Central memory CD8-positive, alpha-beta T cell (primary cell): ENCODE measurements at regions not wholly inside any gene's neighbourhood (a gene's known extent, or its start where the extent isn't known, plus 50 kb on each side); places are given as distances from the start of the nearest gene placed in this dataset.

ENCODE experiments used
- ATAC-seq: fragments of 150-1000 bp; cut with Tn5 transposase; replicated peaks from 2 replicates; pipeline ENCODE4 v1.10.0; 2022; ENCODE audit warnings: mild to moderate bottlenecking, moderate FRiP score, moderate number of reproducible peaks; ENCODE audit not compliant: poor library complexity, severe bottlenecking; ENCODE audit errors: extremely low read depth
- DNase-seq, 2 donors: peaks; one replicate each; pipeline ENCODE4 v3.0.0; 2021; ENCODE audit warnings: low spot score in 2 of 2
- H3K27ac Mint-ChIP-seq: one replicate; pipeline ENCODE4 v1.8.0; 2022; ENCODE audit warnings: low read depth, mild to moderate bottlenecking, moderate library complexity, mixed read lengths
- H3K27me3 Mint-ChIP-seq: one replicate; pipeline ENCODE4 v1.8.0; 2022; ENCODE audit warnings: mixed read lengths
- H3K36me3 Mint-ChIP-seq: one replicate; pipeline ENCODE4 v1.8.0; 2022; ENCODE audit warnings: mild to moderate bottlenecking, moderate library complexity, mixed read lengths; ENCODE audit not compliant: insufficient read depth
- H3K4me1 Mint-ChIP-seq: one replicate; pipeline ENCODE4 v1.8.0; 2022; ENCODE audit warnings: mixed read lengths
- H3K4me3 Mint-ChIP-seq: one replicate; pipeline ENCODE4 v1.8.0; 2022; ENCODE audit warnings: mild to moderate bottlenecking, moderate library complexity, mixed read lengths
- H3K9me3 Mint-ChIP-seq: one replicate; pipeline ENCODE4 v1.8.0; 2022; ENCODE audit warnings: mixed read lengths

DNA sequence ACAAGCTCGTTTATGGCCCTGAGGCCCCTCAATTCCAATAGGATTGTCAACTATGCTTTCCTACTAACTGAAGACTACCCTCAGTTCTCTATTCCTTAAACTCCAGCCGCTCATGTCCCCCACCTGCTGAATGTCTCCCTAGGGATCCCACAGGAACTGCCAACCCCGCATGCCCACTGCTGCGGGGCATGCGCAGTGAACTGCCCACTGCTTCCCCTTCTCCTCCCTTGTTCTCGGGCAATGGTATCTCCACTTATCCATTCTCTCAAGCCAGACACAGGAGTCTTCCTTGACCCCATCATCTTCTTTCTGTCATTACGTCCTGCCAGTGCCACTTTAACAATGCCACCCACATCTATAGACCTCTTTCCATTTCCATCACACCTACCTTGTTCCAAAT lies 90.0 kb downstream of the FGF18 start:
- Mint-ChIP-seq H3K9me3 (no peaks in the 10 kb centered on the region), H3K27ac (no peak overlapping the region), H3K4me3 (no peak overlapping the region), H3K4me1 (no peaks in the 10 kb centered on the region), H3K27me3 (peaks cover 18% of the 10 kb centered on the region), H3K36me3 (no peaks in the 10 kb centered on the region)
- no peak for ATAC-seq
- DNase-seq: no peak

DNA sequence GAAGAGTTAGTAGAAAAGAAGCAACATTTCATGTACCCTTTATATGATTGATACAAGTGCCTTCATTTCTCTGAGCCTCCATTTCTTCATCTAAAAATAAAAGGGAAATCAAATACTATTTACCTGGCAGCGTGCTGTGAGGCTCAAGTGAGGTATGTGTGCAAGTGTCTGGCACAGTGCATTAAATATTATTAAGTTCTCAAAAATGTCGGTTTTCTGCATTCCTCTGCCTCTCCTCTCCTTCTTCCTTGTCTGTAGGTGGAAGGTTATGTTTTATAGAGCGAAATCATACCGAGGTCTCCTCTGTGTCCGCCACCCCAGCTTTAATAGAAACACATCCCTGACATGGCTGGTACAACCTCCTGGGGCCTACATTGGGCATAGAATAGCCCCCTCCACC lies 93.0 kb downstream of the FGF18 start:
- Mint-ChIP-seq H3K36me3 (no peaks in the 10 kb centered on the region), H3K27me3 (peaks cover 24% of the 10 kb centered on the region), H3K4me3 (no peak overlapping the region), H3K27ac (no peak overlapping the region), H3K4me1 (no peaks in the 10 kb centered on the region), H3K9me3 (no peaks in the 10 kb centered on the region)
- DNase-seq (no peak), ATAC-seq (no peak)

GRCh38 chr5:171513591-171513990 lies 94.1 kb downstream of the FGF18 start:
- ATAC-seq (no peak), DNase-seq (no peak)
- no peaks in the 10 kb centered on the region for H3K36me3 Mint-ChIP-seq
- no peak overlapping the region for H3K27ac Mint-ChIP-seq
- no peak overlapping the region for H3K4me3 Mint-ChIP-seq
- H3K4me1 Mint-ChIP-seq: no peaks in the 10 kb centered on the region
- peaks cover 36% of the 10 kb centered on the region for H3K27me3 Mint-ChIP-seq
- H3K9me3 Mint-ChIP-seq: no peaks in the 10 kb centered on the region

DNA sequence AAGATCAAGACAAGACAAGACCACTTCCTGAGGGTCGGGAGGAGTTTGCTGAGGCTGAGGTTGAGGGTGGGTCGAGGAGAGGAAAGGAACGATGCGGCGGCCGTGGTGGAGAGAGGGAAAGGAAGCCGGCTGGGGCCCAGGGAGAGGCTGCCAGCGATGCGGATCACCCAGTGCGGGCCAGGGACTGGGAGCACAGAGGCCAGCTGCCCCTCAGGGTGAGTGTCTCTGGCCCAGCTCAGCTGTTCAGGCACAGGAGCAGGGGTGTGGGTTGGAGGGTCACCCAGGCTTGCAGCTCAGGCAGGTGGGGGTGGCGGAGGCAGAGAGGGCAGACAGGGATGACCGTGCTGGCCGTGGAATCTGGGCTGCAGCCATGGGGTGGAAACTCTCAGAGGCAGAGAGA lies 99.5 kb downstream of the FGF18 start:
- DNase-seq: no peak
- H3K4me1 Mint-ChIP-seq: no peaks in the 10 kb centered on the region
- H3K27ac Mint-ChIP-seq: no peak overlapping the region

DNA sequence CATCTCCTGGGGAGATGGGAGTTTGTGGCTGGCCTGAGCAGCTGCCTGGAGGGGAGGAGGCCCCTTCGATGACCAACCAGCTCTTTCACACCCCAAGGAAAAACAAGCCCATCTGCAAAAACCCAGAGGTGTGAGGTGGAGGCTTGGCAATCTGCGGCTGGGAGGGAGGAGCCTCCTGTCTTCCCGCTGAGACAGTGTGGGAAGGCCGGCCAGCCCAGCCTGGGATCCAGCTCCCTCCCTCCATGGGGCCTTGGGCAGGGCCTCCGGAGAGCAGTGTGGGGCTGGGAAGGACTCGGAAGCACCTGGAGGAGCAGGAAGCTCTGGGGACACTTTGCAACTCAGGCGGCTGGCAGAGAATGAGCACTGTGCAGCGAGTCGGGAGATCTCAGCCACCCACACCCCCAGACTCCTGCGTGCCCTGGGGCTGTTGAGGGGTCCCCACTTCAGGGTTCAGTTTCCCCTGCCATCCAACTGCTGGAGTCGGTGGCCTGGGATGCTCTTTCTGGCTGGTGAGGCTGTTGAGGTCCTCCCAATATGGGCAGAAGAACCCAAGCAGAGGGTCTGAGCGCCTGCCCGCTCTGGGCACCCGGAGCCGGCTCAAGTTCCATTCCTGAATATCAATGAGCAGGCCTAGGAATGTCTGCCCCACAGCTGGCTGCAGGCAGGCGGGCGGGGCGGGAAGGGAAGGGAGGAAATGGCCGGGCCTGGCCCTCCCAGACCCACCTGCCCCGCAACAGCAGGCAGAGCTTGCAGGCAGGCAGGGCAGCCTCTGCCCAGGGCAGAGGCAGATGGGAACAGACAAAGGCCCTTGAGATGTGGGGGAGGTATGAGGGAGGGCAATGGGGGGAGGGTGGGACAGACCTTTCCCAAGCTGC lies 101.1 kb downstream of the FGF18 start:
- Mint-ChIP-seq H3K9me3 (no peaks in the 10 kb centered on the region), H3K4me1 (no peaks in the 10 kb centered on the region), H3K4me3 (no peak overlapping the region), H3K27me3 (peaks cover 42% of the 10 kb centered on the region), H3K36me3 (no peaks in the 10 kb centered on the region), H3K27ac (no peak overlapping the region)
- DNase-seq (no peak), ATAC-seq (no peak)

More for the DNA sequence above, 99.5 kb downstream of the FGF18 start:
- ATAC-seq: no peak
- Mint-ChIP-seq H3K4me3 (no peak overlapping the region), H3K36me3 (no peaks in the 10 kb centered on the region), H3K9me3 (no peaks in the 10 kb centered on the region), H3K27me3 (peaks cover 45% of the 10 kb centered on the region)

GRCh38 chr5:171521219-171521633 lies 101.8 kb downstream of the FGF18 start:
- ATAC-seq (no peak), DNase-seq (no peak)
- Mint-ChIP-seq H3K4me3 (no peak overlapping the region), H3K36me3 (no peaks in the 10 kb centered on the region), H3K27me3 (peaks cover 42% of the 10 kb centered on the region), H3K27ac (no peak overlapping the region), H3K4me1 (no peaks in the 10 kb centered on the region), H3K9me3 (no peaks in the 10 kb centered on the region)

GRCh38 chr5:171521679-171522078 lies 102.2 kb downstream of the FGF18 start:
- no peak overlapping the region for H3K27ac Mint-ChIP-seq
- H3K4me1 Mint-ChIP-seq: no peaks in the 10 kb centered on the region
- H3K36me3 Mint-ChIP-seq: no peaks in the 10 kb centered on the region
- no peak overlapping the region for H3K4me3 Mint-ChIP-seq
- no peaks in the 10 kb centered on the region for H3K9me3 Mint-ChIP-seq
- ATAC-seq (no peak), DNase-seq (no peak)
- peaks cover 42% of the 10 kb centered on the region for H3K27me3 Mint-ChIP-seq

DNA sequence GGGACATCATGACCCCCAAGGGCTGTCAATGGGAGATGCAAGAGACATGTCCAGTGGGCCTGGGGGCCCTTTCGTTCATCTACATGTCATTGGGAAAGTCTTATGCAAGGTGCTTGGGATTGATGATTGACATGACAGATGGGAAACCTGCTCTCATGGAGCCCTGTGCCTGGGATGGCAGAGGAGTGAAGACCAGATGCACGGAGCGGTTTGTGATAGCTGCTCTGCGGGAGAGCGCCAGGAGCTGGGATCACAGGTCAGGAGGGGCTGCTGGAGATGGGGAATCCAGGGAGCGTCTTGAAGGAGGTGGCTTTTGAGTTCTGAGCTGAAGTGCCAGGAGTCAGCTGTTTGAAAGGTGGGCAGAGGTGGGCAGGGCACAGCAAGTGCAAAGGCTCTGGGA lies 104.3 kb downstream of the FGF18 start:
- H3K4me3 Mint-ChIP-seq: no peak overlapping the region
- H3K27ac Mint-ChIP-seq: no peak overlapping the region
- no peaks in the 10 kb centered on the region for H3K9me3 Mint-ChIP-seq
- no peaks in the 10 kb centered on the region for H3K36me3 Mint-ChIP-seq
- DNase-seq (no peak), ATAC-seq (no peak)
- peaks cover 26% of the 10 kb centered on the region for H3K27me3 Mint-ChIP-seq
- H3K4me1 Mint-ChIP-seq: no peaks in the 10 kb centered on the region

- no peak overlapping the region for H3K27ac Mint-ChIP-seq
- H3K27me3 Mint-ChIP-seq: peaks cover 26% of the 10 kb centered on the region
- no peak overlapping the region for H3K4me3 Mint-ChIP-seq
- ATAC-seq (no peak), DNase-seq (no peak)
- H3K4me1 Mint-ChIP-seq: no peaks in the 10 kb centered on the region
- H3K36me3 Mint-ChIP-seq: no peaks in the 10 kb centered on the region
- H3K9me3 Mint-ChIP-seq: no peaks in the 10 kb centered on the region
These were observed 105.0 kb downstream of the FGF18 start for GRCh38 chr5:171524466-171524865.

- no peak overlapping the region for H3K4me3 Mint-ChIP-seq
These were observed 105.6 kb downstream of the FGF18 start for GRCh38 chr5:171525085-171525484.

GRCh38 chr5:171528036-171528435 lies 108.6 kb downstream of the FGF18 start:
- Mint-ChIP-seq H3K4me3 (no peak overlapping the region), H3K36me3 (no peaks in the 10 kb centered on the region), H3K4me1 (no peaks in the 10 kb centered on the region), H3K27ac (no peak overlapping the region), H3K27me3 (peaks cover 31% of the 10 kb centered on the region), H3K9me3 (no peaks in the 10 kb centered on the region)
- no peak for DNase-seq
- no peak for ATAC-seq

More at GRCh38 chr5:171525085-171525484, 105.6 kb downstream of the FGF18 start:
- no peak for ATAC-seq
- Mint-ChIP-seq H3K27me3 (peaks cover 26% of the 10 kb centered on the region), H3K9me3 (no peaks in the 10 kb centered on the region), H3K27ac (no peak overlapping the region), H3K36me3 (no peaks in the 10 kb centered on the region), H3K4me1 (no peaks in the 10 kb centered on the region)
- DNase-seq: no peak

DNA sequence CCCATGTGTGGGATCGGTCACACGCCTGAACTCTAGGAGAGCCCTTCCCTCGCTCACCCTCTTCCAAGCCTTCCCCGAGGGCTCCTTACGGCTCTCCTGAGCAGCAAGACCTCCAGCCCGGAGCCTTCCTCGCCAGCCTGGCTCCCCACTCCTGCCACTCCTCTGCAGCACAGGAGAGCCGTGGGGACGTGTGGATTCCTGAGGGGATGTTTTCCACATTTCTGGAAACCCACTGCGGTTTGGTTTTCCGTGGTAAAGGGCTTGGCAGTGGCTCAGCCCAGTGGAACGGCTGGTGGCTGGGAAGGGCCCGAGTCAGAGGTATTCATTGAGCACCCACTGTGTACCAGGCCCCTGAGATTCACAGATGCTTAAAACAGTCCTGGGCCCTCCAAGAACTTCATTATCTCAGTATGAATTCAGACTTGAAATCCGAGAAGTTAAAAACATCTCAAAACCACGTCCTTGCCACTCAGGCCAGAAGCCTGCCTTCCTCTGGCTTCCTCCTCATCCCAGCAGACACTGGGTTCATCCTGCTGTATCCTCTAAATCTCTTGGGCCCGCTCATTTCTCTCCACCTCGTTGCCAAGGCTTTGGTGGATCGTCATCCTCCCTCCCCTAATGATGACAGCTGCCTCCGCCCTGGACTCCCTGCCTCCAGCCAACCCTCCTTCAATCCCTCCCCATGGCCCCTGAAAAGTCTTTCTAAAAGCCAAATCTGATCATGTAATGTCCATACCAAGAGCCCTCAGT lies 109.6 kb downstream of the FGF18 start:
- no peaks in the 10 kb centered on the region for H3K36me3 Mint-ChIP-seq
- no peaks in the 10 kb centered on the region for H3K4me1 Mint-ChIP-seq
- H3K27ac Mint-ChIP-seq: no peak overlapping the region
- peaks cover 33% of the 10 kb centered on the region for H3K27me3 Mint-ChIP-seq
- no peak for ATAC-seq
- no peak for DNase-seq
- H3K4me3 Mint-ChIP-seq: no peak overlapping the region
- no peaks in the 10 kb centered on the region for H3K9me3 Mint-ChIP-seq

DNA sequence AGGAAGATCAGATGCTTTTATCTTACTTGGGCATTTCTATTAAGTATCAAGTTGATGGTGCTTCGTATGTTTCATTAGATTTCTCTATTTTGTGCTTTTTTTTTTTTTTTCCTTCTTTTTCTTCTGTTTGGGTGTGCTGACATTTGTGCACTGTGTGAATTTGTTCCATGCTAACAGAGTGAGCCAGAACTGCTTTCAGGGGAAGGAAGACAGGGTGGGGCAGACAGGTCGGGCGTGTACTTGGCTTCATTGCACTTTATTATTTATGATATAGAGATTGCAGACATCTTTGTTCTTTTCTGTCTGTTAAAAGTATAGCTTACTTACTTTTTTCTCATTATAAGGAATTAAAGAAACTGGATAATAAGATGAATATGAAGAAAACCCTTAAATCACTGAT lies 112.2 kb downstream of the FGF18 start:
- Mint-ChIP-seq H3K4me3 (no peak overlapping the region), H3K4me1 (no peaks in the 10 kb centered on the region), H3K9me3 (no peaks in the 10 kb centered on the region), H3K36me3 (no peaks in the 10 kb centered on the region), H3K27me3 (peaks cover 54% of the 10 kb centered on the region), H3K27ac (no peak overlapping the region)
- no peak for ATAC-seq
- no peak for DNase-seq
